Coronary artery (tissue), 2 donors: ENCODE measurements at regions not wholly inside any gene's neighbourhood (a gene's known extent, or its start where the extent isn't known, plus 50 kb on each side); places are given as distances from the start of the nearest gene placed in this dataset.

ENCODE experiments used
- DNase-seq: peaks from one replicate; pipeline ENCODE4 v3.0.0-alpha.2; 2017; ENCODE audit warnings: low spot score
- H3K27ac ChIP-seq, 2 donors: fragments of 200-600 bp; sonication (generic); one replicate each; pipeline ENCODE4 v1.5.1; 2016 to 2019
- H3K4me3 ChIP-seq: fragments of 200-600 bp; sonication (generic); 2 replicates; pipeline ENCODE4 v1.5.1; 2016; ENCODE audit warnings: mild to moderate bottlenecking, moderate library complexity
- TF ChIP-seq, protein P1 (sequence below): fragments of 200-600 bp; sonication (generic); IDR thresholded peaks from one replicate; pipeline ENCODE4 v1.5.1; 2019; ENCODE audit warnings: antibody characterized with exemption

DNA sequence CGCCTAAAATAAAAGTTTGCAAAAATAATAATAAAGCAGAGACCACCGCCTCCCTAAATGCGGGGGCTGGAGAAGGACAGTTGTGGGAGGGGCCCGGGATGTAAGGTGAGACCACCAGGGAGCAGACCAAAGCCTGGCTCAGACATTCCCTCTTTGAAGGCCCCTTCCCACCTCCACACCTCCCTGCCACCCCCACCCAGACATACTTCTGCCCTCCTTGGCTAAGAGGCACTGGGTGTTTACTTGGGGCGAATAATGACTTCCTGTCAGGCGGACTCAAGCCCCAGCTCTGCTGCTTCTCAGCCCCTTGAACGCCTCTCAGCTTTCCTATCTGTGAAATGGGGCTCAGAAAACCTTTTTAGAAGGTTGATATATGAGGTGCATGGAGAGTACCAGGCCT lies 58.8 kb upstream of the GGTA1 start:
- no peak for DNase-seq
- no peak overlapping the region for H3K4me3 ChIP-seq
- peak overlapping the region; percentile 59 to 87 for H3K27ac ChIP-seq
- TF ChIP-seq, protein P1, sequence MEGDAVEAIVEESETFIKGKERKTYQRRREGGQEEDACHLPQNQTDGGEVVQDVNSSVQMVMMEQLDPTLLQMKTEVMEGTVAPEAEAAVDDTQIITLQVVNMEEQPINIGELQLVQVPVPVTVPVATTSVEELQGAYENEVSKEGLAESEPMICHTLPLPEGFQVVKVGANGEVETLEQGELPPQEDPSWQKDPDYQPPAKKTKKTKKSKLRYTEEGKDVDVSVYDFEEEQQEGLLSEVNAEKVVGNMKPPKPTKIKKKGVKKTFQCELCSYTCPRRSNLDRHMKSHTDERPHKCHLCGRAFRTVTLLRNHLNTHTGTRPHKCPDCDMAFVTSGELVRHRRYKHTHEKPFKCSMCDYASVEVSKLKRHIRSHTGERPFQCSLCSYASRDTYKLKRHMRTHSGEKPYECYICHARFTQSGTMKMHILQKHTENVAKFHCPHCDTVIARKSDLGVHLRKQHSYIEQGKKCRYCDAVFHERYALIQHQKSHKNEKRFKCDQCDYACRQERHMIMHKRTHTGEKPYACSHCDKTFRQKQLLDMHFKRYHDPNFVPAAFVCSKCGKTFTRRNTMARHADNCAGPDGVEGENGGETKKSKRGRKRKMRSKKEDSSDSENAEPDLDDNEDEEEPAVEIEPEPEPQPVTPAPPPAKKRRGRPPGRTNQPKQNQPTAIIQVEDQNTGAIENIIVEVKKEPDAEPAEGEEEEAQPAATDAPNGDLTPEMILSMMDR = no peak

GRCh38 chr9:121559183-121559582 lies 59.5 kb upstream of the GGTA1 start:
- Histone ChIP-seq H3K27ac (peak overlapping the region; percentile 59 to 87), H3K4me3 (no peak overlapping the region)
- DNase-seq = no peak
- TF ChIP-seq, protein P1 = no peak

DNA sequence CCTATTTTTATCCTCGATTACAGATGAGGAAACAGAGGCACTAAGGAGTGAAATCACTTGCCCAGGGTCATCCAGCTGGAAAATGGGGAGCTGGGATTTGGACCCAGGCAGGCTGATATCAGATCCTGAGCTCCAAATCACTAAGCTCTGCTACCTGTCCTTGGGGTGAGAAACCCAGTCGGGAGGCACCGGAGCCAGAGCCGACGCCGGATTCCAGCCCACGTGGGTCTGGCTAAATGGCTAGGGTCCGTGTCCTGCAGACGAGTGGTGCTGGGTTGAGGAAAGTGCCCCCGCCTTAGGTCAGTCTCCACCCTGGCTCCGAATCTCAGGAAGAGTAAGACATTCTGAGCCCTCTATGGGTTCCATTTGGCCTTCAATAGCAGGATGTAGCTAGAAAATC lies 61.3 kb upstream of the GGTA1 start:
- DNase-seq = no peak

GRCh38 chr9:121561385-121562222 lies 62.0 kb upstream of the GGTA1 start:
- DNase-seq = no peak
- TF ChIP-seq, protein P1 = no peak
- Histone ChIP-seq H3K27ac (peak overlapping the region in 1 of 2 donors; percentile 35), H3K4me3 (no peak overlapping the region)

More for the DNA sequence above, 61.3 kb upstream of the GGTA1 start:
- no peak overlapping the region for H3K27ac ChIP-seq
- no peak overlapping the region for H3K4me3 ChIP-seq
- TF ChIP-seq, protein P1 = no peak

DNA sequence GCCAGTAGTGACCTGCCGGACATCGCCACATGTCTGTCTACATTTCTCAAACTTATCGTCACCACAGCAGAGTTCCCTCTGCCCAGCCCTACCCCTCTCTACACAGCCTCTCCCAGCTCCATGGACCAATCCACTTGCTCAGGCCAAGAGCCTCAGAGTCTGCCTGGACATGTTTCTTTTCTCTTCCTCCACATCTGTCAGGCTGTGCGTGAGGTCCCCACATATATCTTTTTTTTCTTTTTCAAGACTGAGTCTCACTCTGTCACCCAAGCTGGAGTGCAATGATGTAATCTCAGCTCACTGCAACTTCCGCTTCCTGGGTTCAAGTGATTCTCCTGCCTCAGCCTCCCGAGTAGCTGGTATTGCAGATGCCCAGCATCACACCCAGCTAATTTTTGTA lies 62.7 kb upstream of the GGTA1 start:
- Histone ChIP-seq H3K4me3 (no peak overlapping the region), H3K27ac (no peak overlapping the region)
- no peak for DNase-seq
- TF ChIP-seq, protein P1 = no peak

DNA sequence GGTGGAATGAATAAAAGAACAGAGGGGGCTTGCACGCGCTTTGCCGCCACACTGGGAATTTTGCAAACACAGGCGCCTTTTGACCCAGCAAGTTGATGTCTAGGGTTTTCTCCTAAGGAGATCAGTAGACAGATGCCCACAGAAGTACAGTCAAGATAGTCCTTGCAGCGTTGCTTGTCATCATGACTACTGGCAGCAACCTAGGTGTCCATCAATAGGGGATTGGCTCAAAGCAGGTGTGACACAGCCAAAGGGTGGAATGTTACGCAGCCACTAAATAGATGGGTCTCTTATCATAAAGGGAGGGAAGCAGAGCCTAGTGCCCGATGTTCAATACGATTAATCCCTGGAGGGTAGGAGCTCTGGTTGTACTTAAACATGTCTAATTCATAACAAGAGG lies 63.8 kb upstream of the GGTA1 start:
- no peak for DNase-seq
- TF ChIP-seq, protein P1 = no peak
- Histone ChIP-seq H3K4me3 (no peak overlapping the region), H3K27ac (no peak overlapping the region)

DNA sequence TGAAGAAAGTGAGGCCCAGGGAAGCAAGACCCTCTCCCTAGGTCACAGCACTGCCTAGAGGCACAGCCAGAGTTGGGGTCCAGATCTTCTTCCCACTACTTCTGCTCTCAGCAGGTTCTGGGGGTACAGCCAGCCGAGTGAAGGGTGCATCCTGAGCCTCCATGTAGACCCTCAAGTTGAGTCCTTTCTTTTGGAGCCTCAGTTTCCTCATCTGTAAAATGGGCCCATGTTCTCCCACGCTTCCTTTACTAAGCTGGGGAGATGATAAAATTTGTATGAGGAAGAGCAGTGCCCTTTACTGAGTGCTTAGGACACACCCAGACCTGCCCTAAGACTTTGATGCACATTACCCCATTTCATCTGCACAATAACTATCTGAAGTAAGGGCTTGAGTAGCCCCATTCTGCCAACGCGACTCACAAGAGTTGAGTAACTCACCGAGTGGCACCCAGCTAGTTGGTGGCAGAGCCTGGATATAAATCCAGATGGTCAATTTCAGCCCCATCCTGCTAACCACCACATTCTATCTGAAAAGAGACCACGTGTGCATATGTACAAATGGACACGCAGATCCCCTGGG lies 64.3 kb upstream of the GGTA1 start:
- TF ChIP-seq, protein P1 = no peak
- Histone ChIP-seq H3K27ac (no peak overlapping the region), H3K4me3 (no peak overlapping the region)
- no peak for DNase-seq
